Liver (tissue), 3 donors: ENCODE measurements at regions not wholly inside any gene's neighbourhood (a gene's known extent, or its start where the extent isn't known, plus 50 kb on each side); places are given as distances from the start of the nearest gene placed in this dataset.

Experiments used
- CTCF ChIP-seq: fragments of 150-350 bp; IDR thresholded peaks from 2 replicates; pipeline ENCODE4 v1.5.1; 2017; ENCODE audit warnings: improper control_type of control experiment, low read depth, low read length; ENCODE audit not compliant: missing input control
- FOXA1 ChIP-seq: IDR thresholded peaks from 2 replicates; pipeline ENCODE4 v1.6.1; 2016; ENCODE audit warnings: antibody characterized with exemption
- GABPA ChIP-seq, 2 donors: IDR thresholded peaks in 1 of 2; conservative IDR thresholded peaks in 1 of 2; 2 replicates each; pipeline ENCODE4 v1.6.1; 2016; ENCODE audit warnings: antibody characterized with exemption in 2 of 2, mild to moderate bottlenecking in 1 of 2, moderate library complexity in 1 of 2
- JUND ChIP-seq, 2 donors: IDR thresholded peaks; 2 replicates each; pipeline ENCODE4 v1.6.1; 2016; ENCODE audit warnings: antibody characterized with exemption in 2 of 2
- TAF1 ChIP-seq: conservative IDR thresholded peaks from 2 replicates; pipeline ENCODE4 v1.6.1; 2016; ENCODE audit warnings: antibody characterized with exemption, mild to moderate bottlenecking
- TF ChIP-seq, protein P1 (sequence below): IDR thresholded peaks from 2 replicates; pipeline ENCODE4 v1.6.1; 2016; ENCODE audit warnings: antibody characterized with exemption, mild to moderate bottlenecking
- TF ChIP-seq, protein P2 (sequence below): IDR thresholded peaks from 2 replicates; pipeline ENCODE4 v1.6.1; 2016; ENCODE audit warnings: antibody characterized with exemption
- TF ChIP-seq, protein P3 (sequence below): IDR thresholded peaks from 2 replicates; pipeline ENCODE4 v1.6.1; 2016; ENCODE audit warnings: antibody characterized with exemption
- donor health status: healthy.
- donor health status: healthy.

- TF ChIP-seq GABPA (IDR thresholded peaks at IDR 0.05 in 1 of 2, conservative IDR thresholded peaks at IDR 0.05 in 1 of 2): no peak
- no peak for TF ChIP-seq CTCF
- no peak for TF ChIP-seq TAF1
- TF ChIP-seq, protein P1, sequence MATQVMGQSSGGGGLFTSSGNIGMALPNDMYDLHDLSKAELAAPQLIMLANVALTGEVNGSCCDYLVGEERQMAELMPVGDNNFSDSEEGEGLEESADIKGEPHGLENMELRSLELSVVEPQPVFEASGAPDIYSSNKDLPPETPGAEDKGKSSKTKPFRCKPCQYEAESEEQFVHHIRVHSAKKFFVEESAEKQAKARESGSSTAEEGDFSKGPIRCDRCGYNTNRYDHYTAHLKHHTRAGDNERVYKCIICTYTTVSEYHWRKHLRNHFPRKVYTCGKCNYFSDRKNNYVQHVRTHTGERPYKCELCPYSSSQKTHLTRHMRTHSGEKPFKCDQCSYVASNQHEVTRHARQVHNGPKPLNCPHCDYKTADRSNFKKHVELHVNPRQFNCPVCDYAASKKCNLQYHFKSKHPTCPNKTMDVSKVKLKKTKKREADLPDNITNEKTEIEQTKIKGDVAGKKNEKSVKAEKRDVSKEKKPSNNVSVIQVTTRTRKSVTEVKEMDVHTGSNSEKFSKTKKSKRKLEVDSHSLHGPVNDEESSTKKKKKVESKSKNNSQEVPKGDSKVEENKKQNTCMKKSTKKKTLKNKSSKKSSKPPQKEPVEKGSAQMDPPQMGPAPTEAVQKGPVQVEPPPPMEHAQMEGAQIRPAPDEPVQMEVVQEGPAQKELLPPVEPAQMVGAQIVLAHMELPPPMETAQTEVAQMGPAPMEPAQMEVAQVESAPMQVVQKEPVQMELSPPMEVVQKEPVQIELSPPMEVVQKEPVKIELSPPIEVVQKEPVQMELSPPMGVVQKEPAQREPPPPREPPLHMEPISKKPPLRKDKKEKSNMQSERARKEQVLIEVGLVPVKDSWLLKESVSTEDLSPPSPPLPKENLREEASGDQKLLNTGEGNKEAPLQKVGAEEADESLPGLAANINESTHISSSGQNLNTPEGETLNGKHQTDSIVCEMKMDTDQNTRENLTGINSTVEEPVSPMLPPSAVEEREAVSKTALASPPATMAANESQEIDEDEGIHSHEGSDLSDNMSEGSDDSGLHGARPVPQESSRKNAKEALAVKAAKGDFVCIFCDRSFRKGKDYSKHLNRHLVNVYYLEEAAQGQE: no peak
- TF ChIP-seq, protein P2, sequence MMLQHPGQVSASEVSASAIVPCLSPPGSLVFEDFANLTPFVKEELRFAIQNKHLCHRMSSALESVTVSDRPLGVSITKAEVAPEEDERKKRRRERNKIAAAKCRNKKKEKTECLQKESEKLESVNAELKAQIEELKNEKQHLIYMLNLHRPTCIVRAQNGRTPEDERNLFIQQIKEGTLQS: no peak
- no peak for TF ChIP-seq FOXA1
- no peak for TF ChIP-seq JUND (IDR thresholded peaks at IDR 0.05)
- TF ChIP-seq, protein P3, sequence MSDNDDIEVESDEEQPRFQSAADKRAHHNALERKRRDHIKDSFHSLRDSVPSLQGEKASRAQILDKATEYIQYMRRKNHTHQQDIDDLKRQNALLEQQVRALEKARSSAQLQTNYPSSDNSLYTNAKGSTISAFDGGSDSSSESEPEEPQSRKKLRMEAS: no peak
Observed at GRCh38 chr16:82248677-82249076, 78.7 kb upstream of the MPHOSPH6 start.
